NCI-H345 treated with DMSO at 0.1 percent for 48 hours (cell line): ENCODE measurements at regions not wholly inside any gene's neighbourhood (a gene's known extent, or its start where the extent isn't known, plus 50 kb on each side); places are given as distances from the start of the nearest gene placed in this dataset.
"Not testable (repeated sequence)": the region's sequence is repeated elsewhere in the genome, so short reads cannot be mapped to it uniquely, and the experiment has no call there.

ENCODE experiments used
- DNase-seq: peaks from one replicate; lab custom pipeline; 2025; ENCODE audit not compliant: unreplicated experiment; lab: John Stamatoyannopoulos, UW

DNA sequence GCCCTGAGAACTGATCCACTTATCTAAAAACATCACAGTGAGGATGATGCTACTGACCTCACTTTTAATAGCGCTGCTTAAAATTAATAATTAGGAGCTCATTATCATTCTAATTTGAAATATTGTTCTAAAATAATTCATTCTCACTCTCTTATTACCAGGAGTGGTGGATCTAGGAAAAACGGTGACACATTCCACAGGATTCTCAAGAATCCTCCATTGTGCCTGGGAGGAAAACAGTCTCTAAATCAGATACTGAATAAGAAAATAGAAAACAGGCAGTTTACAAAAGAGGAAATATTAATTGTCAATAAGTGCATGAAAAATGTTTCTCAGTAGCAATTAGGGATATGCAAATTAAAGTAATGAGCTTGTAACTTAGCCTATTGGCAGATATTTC, 187.4 kb downstream of the TENT5A start:
- no peak for DNase-seq

DNA sequence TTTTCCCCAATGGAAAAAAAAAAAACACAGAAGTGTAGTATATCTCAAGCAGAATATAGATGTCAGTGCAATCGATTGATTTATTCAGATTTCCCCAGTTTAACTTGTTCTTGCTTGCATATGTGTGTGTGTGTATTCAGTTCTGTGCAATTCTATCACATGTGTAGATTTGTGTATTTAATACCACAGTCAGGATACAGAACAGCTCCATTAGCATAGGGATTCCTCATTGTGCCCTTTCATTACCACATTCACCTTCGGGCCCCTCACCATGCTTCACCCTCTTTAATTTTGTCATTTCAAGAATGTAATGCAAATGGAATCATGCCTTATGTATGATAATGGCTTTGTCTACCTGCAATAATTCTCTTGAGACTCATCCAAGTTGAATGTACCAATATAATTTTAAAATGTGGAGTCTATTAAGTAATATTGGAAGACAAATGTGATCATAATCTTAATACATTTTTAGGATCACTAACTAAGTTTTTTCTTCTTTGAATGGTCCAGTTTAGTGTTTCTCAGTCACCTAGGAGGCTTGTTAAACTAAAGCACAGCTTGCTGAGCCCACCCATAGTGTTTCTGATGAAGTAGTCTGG, 187.9 kb downstream of the TENT5A start:
- DNase-seq, result no peak

- no peak for DNase-seq
Observed at GRCh38 chr6:81562169-81562568, 190.3 kb downstream of the TENT5A start.

GRCh38 chr6:81561731-81562130, 190.8 kb downstream of the TENT5A start:
- no peak for DNase-seq

GRCh38 chr6:81561071-81561564, 191.4 kb downstream of the TENT5A start:
- peak; percentile 17 for DNase-seq

DNA sequence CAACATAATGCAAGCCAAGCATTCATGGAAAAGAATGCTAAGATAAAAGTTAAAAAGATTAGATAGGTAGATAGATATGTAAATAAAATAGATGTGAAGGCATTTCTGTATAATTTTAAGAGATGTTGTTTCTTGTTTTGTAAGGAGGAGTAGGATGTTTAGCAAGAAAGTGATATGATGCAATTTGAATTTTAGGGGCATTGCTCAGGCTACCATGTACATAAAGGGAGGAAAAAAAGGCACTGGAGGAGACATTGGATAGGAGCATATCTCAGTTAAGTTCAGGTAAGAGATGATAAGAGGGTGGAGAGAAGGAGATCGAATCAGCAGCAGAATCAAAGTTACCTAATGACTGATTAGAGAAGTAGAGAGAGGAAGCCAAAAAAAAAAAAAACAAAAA, 194.7 kb downstream of the TENT5A start:
- DNase-seq, result no peak

DNA sequence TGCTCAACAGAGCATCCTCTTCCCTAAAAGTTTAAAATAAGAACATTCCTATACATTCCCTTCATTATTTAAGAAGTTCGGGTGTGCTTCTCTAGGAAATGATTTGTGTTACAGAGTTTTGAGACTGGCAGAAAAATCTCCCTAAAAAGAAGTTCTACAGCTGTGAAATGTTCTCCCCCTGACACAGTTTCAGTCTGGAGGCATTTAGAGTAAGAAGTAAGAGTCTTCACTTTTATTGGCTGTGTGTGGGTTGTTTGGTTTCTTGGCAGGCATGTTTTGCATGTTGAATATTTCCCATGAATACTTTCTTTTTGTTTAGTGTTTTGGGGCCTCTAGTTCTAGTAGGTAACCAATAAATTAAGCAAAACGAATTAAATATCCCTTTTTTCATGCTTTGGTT, 195.9 kb downstream of the TENT5A start:
- DNase-seq, result no peak

DNA sequence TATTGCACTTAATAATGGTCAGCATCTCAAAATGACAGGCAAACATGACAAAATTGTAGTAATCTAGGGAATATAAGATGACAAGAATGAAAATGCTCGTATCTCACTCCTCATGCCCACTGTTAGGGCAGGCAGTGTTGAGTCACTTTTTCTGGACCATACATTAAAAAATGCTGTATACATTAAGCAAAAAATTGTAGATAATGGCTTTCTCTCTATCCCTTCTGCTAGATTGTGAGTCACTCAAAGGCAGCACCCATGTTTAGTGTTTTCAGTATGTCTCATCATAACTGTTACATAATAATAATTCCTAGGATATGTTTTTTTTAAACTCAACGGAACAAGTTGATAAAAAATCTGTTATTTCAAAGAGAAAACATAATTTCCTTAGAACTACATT, 199.3 kb downstream of the TENT5A start:
- no peak for DNase-seq

- no peak for DNase-seq
Observed at GRCh38 chr6:81552644-81553043, 199.8 kb downstream of the TENT5A start.

DNA sequence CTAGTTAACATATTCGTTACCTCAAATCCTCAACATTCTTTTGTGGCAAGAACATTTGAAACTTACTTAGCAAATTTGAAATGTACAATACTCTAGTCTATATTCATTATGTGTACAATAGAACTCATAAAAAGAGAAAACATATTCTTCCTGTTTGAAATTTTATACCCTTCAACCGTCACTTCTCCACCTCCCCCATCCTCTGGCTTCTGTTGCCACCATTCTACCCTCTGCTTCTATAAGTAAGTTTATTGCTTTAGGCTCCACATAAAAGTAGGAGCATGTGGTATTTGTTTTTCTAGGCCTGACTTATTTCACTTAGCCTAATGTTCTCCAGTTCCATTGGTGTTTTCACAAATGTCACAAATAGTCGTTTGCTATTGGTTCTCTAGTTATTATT, 205.3 kb downstream of the TENT5A start:
- no peak for DNase-seq

- no peak for DNase-seq
Observed at GRCh38 chr6:81534934-81535465, 217.5 kb downstream of the TENT5A start.

- DNase-seq, result no peak
Observed at GRCh38 chr6:81531869-81532561, 220.5 kb downstream of the TENT5A start.

GRCh38 chr6:81517455-81517854, 235.0 kb downstream of the TENT5A start:
- no peak for DNase-seq

- no peak for DNase-seq
Observed at GRCh38 chr6:81515562-81516453, 236.7 kb downstream of the TENT5A start.

GRCh38 chr6:81514195-81514594, 238.3 kb downstream of the TENT5A start:
- not testable (repeated sequence) for DNase-seq

GRCh38 chr6:81511423-81511822, 241.1 kb downstream of the TENT5A start:
- DNase-seq, result no peak

- no peak for DNase-seq
Observed at GRCh38 chr6:81495999-81496398, 256.5 kb downstream of the TENT5A start.

DNA sequence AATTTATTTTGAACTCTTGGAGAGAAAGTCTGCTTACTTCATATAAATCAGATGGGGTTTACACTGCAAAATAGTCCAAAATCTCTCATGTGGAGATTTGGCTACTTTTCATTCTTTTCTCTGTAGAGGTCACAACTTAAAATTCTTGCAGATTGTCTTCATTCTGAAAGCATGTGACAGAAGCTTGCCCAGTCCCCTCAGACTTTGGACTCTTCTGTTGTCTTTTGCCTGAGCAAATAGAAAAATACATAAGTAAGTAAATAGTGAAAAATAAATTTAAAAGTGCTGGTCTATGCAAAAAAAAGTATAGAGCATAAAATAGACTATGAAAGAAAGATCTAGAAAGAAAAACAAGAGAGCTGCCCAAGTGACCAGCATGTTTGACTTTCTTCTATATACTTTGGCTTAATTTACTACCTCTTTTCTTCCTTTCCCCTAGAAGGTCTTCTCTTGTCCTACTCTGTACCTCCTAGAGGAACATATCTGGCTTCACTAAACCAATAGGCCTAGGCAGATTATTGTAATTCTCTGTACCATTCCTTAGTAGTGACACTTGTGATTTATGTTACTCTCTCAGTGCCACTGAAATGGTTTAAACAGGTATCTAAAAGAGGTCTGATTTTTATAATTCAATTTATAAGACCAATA, 260.9 kb downstream of the TENT5A start:
- DNase-seq, result no peak

DNA sequence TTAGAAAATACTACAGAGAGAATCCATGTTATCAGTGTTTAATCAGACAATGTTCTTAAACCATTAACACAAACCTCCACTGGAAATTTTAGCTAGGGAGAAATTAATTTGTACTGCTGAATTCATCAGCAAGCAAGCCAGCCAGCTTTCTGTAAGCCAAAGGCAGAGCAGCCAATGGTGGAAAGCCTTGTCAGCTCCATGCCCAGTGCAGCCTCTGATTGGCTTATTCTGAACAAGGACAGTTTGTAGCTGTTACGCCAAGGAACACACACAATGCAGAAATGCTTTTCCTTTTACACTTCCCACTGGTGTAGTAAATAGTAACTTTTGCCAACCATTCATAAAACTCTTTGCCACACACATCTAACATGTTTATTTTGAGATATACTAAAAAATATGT, 265.0 kb downstream of the TENT5A start:
- no peak for DNase-seq

DNA sequence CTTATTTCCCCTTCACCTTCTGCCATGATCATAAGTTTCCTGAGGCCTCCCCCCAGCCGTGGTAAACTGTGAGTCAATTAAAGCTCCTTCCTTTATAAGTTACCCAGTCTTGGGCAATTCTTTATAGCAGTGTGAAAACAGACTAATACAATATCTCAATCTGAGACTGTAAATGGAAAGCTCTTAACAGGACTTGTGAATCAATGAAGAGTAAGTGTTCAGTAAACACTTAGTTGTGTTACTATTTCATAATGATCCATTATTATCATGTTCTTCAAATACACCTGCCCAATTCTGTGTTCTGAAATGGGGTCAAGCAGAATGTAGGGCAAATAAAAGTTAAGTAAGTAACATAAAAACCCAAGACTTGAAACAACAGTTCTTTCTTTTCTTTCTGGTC, 266.2 kb downstream of the TENT5A start:
- no peak for DNase-seq

GRCh38 chr6:81485395-81485794, 267.1 kb downstream of the TENT5A start:
- no peak for DNase-seq
